CD4-positive, alpha-beta T cell treated with Interleukin-4 for 1 hour (primary cell): ENCODE measurements at regions not wholly inside any gene's neighbourhood (a gene's known extent, or its start where the extent isn't known, plus 50 kb on each side); places are given as distances from the start of the nearest gene placed in this dataset.

Experiments
- DNase-seq, 2 donors: peaks; one replicate each; pipeline ENCODE4 v3.0.0-alpha.2; 2020 to 2022

GRCh38 chr17:14715561-14715960 is 414.7 kb downstream of the HS3ST3B1 start:
- no peak for DNase-seq

- no peak for DNase-seq
These were observed 411.7 kb downstream of the HS3ST3B1 start for GRCh38 chr17:14712611-14713021.

DNA sequence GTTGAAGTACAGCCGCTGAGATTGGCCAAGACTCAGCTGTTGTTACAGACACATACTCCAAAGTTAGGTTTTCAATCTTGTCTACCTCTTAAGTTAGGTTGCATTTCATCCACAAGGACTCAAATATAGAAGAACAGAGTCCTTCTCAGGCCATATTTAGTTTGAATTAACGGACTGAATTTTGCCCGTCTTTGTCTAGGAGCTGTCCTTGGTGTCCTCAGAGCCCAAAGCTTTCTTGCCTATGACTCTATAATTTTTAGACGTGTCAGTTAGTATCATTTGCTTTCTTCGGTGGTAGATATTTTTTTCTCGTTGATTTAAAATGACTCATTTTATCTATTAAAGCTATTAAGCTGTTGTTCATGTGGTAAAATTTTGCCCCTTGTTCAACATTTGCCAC is 403.2 kb downstream of the HS3ST3B1 start:
- DNase-seq, result no peak

- no peak for DNase-seq
These were observed 401.0 kb downstream of the HS3ST3B1 start for GRCh38 chr17:14701886-14702285.

DNA sequence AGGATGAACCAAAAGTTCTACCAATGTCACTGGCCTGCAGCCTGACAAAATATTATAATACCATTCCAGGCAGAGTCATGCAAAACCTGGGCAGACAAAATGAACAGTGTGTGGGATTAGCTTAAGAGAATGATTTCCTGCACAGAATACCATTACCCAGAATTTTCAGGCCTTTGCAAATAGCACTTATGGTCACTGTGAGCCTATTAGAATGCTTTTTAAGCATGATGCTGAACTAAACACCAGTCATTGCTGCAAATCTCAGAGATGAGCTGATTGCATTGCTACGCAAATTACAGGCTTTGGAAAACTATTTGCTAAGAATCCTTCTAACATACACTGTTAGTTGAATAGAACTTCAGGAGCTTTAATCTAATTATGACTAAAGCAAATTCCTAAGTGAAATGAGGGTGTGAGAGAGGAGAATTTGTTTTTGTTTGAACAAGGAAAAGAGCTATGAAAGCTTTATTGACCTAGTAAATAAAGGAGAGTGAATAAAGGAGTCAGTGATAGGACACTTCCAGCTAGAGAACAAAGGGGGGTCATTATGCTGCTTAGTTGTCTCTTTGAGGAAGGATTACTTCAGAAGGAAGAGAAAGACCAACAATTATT is 398.8 kb downstream of the HS3ST3B1 start:
- no peak for DNase-seq

DNA sequence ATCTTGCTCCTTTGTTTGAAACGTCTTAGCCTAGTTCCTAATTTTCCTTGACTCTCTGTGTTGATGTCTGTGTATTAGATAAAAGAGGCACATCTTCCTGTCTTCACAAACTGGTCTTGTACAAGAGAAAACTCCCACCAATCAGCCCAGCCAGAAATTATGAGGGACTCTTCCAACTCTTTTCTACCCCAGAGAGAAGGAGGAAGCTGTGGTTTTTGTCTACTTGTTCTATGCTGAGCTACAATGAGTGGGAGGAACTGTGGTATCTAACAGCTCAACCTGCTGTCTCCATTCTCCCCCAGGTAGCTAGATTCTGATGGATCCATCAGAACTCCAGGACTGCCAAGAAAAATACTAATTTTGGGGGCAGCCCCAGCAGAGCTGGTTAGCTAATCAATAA is 392.5 kb downstream of the HS3ST3B1 start:
- DNase-seq, result no peak

GRCh38 chr17:14690704-14691103 is 389.8 kb downstream of the HS3ST3B1 start:
- no peak for DNase-seq

GRCh38 chr17:14688134-14688533 is 387.3 kb downstream of the HS3ST3B1 start:
- no peak for DNase-seq

GRCh38 chr17:14672830-14673229 is 371.9 kb downstream of the HS3ST3B1 start:
- DNase-seq, result peak in 1 of 2 donors; percentile 13

- DNase-seq, result no peak
These were observed 370.0 kb downstream of the HS3ST3B1 start for GRCh38 chr17:14670861-14671260.

DNA sequence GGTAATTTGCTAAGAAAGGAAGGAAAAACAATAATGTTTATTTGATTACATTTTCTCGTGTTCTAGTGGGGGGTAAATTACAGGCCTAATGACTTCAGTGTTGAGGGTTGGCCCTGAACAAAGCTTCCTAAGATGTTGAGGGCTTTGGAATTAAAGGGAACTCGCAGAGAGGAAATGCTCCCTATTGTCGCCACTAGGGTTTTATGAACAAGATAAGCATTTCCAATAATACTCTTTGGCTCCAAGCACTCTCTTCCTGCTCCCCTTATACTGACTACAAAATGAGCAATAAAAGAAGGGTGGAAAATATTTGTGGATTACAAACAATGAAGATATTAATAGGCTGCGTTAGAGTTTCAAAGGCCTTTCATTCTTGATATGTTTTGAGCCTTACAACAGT is 363.6 kb downstream of the HS3ST3B1 start:
- no peak for DNase-seq

GRCh38 chr17:14641117-14641516 is 340.2 kb downstream of the HS3ST3B1 start:
- no peak for DNase-seq

- no peak for DNase-seq
These were observed 336.4 kb downstream of the HS3ST3B1 start for GRCh38 chr17:14637260-14637659.

- DNase-seq, result no peak
These were observed 329.7 kb downstream of the HS3ST3B1 start for GRCh38 chr17:14630621-14631020.

DNA sequence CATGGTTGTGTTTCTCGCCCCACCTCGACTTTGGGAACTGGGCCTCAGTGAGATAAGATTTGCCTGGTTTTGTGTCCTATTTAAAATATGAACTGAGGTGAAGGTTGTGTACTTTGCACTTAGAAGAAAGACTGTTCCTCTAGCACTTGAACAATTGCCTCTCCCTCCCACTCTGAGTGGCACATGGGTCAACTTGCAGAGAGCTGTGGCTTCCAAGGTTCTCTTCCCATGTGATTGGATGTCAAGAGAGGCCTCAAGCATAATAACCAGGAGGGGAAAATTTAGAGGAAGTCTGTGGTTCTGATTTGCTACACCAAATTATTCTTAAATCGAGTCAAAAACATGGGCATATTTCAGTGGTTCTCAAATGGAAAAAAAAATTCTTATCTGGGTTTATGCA is 329.2 kb downstream of the HS3ST3B1 start:
- no peak for DNase-seq

DNA sequence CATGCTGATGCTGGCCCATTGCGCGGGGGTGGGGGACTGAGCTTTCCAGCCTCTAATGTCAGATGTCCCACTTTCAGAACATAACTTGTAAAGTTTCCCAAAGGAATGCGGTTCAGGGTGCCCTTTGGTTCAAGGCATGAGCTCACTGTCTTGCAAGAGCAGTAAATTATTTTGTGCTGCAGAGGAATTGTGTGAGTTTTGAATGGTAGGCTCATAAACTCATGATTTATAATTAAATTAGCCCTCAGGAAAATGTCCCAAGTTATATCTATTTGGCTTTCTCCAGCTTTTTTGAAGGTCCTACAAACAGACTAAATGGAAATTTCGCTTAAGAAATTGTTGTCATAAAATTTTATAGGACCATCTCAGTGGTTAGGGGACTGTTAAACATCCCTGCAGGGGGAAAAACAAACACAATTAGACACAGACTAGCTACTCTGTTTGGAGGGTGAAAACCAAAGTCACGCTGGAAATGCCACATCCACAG is 321.8 kb downstream of the HS3ST3B1 start:
- no peak for DNase-seq

GRCh38 chr17:14621826-14622614 is 321.1 kb downstream of the HS3ST3B1 start:
- no peak for DNase-seq

- no peak for DNase-seq
These were observed 318.9 kb downstream of the HS3ST3B1 start for GRCh38 chr17:14619821-14620220.

DNA sequence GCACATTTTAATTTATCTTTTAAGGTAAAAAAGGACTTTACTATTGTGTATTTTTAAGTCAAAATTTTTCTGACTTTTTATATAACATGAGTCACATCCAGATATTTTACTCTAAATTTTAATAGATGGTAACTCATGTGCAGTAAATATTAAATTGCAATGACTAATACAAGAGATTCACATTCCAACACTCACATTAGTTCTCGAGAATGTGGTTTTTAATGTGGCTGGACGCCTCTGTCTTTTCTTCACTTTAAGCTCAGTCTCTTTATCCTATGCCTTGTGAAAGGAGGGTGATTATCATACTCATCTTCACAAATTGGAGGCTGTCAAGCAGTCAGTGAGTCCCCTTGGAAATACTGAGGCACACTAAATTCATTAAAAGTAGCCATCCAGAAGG is 315.6 kb downstream of the HS3ST3B1 start:
- DNase-seq, result no peak

DNA sequence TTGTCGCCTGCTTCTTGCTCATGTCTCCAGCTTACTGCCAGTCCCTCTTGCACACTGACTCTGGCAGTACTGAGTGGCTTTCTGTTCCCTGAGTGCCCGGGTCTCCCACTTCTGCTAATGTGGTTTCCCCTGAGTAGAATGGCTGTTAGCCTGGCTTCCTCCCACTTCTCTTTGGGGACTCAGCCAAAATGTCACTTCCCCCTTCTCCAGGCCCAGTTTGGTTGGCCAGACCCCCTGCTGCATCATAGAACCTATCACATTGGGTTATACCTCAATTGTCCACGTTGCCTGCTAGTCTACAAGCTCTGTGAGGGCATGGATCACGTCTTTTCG is 304.4 kb downstream of the HS3ST3B1 start:
- DNase-seq, result peak; percentile 25 to 67

DNA sequence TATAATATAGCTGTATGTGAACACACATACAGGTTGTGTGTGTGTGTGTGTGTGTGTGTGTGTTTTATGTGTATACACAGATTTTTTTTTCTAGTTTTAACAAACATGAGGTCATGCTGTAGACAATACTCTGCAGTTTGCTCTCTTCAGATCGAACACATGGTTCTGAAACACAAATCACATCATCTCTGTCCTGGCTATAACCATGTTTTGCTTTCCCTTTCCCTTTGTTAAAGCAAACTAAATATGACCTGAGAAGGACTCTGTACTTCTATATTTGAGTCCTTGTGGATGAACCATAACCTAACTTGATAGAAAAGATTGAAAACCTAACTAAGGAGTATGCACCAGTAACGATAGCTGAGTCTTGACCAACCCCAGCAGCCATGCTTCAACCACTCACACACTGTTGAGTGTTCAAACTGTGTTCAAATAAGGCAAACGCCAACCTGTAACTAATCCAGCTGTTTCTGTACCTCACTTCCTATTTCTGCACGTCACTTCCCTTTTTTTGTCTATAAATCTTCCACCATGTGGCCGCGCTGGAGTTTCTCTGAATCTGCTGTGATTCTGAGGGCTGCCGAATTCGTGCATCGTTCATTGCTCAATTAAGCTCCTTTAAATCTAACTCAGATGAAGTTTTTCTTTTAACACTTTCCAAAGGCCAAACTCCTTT is 303.8 kb downstream of the HS3ST3B1 start:
- DNase-seq, result peak in 1 of 2 donors; percentile 14

- no peak for DNase-seq
These were observed 295.3 kb downstream of the HS3ST3B1 start for GRCh38 chr17:14596224-14596623.

DNA sequence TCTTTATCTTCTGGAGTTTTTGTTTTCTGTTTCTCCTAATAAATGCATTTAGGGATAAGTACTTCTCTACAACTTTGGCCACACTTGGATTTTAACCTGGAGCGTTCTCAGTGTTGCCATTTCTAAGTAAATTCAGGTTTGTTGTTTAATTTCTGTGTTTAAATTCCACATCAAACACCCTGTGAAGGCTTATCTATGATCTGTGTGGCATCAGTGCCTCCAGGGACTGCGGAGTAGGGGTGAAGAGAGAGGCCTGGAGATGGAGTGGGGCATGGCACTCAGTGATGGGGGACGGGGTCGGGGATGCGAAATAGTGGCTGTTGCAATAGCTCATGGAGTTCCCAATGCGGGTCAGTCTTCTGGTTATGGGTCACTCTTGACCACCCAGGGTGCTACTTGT is 294.8 kb downstream of the HS3ST3B1 start:
- DNase-seq, result no peak

DNA sequence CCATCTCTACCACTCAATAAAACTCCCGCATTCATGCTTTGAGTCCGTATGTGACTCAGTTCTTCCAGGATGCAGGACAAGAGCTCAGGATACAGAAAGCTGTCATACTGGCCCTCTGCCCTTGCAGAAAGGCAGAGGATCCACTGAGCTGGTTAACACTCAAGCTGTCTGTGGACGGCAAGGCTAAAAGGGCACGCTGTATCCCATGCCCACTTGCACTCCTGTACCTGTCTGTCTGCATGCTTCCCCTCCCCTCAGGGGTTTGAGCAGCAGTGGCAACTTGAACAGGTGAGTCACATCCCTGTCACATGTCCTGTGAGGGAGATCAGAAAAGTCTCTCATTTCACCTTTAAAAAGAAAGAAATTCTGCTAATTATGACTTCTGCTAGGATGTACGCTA is 293.8 kb downstream of the HS3ST3B1 start:
- no peak for DNase-seq
